ENCODE measurements at regions not wholly inside any gene's neighbourhood (a gene's known extent, or its start where the extent isn't known, plus 50 kb on each side); places are given as distances from the start of the nearest gene placed in this dataset.
"Not testable (repeated sequence)": the region's sequence is repeated elsewhere in the genome, so short reads cannot be mapped to it uniquely, and the experiment has no call there.

DNA sequence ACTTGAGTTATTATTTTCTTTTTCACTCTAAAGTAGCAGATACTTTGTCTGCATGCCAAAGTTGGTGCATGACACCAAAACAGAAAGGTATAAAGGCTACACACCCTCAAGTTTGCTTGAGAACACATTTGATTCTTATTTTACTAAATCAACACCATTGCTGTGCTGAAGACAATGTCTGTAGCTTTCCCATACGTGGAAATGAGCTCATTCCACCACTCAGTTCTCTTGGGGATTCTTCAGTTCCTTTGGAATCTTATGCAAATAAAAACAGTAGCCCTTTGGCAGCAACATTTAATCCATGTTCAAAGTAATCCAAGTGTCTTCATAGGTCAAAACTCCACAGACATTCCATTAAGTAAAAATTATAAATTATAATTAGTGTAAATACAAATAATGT, 264.9 kb downstream of the TLE1 start:
- no peak for DNase-seq

DNA sequence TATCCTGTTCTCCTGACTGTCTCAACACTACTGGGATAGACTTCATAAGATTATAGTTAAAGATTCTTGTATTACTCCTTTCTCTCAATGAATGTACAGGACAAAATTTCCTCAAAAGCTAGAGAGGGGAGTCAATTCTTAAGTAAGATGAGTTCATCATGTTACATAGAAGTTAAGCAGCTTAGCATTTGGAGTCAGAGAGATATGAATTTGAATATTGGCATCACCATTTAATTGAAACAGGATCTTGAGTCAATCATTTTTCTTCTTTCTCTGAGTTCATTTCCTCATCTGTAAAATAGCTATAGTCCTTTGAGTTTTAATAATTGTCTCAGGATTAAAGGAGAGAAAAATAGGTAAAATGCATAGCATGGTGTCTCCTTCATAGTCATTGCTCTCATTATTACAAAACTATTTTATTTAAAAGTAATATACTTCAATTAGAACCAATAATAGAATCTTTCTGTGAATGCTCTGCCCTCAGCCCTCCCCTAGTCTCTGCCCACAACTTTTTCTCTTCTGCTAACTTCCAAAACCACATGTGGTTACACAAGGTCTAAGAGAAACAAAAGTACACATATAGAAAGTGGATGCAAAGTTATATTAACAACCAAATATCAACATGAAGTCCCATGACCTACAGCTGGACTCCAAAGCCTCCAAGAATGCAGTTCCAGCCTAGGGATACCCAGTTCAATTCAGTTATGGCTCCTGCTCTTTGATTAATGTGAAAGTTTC, 265.6 kb downstream of the TLE1 start:
- no peak for DNase-seq

DNA sequence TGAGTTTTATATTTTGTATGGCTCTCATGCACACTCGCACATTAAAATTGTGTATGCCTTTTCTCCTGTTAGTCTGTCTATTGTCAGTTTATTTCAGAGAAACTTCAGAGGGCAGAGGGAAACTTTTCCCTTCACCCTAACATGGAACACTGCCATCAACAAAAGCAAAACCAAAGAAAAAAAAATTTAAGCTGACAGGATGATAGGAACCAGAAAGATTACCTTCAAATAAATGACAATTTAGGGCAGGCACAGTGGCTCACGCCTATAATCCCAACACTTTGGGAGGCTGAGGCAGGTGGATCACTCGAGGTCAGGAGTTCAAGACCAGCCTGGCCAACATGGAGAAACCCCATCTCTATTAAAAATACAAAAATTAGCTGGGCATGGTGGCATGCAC, 268.3 kb downstream of the TLE1 start:
- not testable (repeated sequence) for DNase-seq

DNA sequence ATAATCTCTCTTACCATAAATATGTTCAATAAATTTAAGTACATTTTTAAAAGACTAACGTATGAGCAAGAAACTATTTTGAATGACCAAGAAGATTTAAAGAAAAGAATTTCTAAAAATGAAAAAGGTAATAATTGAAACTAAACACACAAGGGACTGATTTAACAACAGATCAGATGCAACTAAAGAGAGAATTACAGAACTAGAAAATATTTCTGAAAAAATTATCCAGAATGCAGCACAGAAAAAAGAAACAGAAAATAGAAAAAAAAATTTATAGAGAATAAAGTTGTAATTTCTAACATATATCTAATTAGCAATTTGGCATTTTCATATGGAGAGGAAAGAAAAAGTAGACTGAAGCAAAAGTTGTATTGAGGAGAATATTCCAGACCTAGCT, 269.3 kb downstream of the TLE1 start:
- DNase-seq = no peak

DNA sequence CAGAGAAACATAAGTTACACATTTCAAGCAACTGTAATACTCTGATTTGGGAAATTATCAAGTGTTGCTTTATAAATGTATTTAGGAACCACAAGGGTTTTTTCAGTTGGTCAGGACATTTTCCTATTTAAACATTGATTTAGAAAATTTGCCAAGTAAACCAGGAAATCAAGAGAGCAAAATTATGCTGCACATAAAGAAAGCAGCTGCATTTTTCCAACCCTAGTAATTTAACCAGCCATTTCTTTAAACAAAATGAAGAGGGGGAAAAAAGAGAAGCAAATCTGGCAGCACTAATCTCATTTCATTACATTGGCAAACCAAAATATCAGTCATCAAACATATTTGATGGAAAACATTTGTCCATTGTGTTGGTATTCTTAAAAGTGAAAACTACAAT, 271.4 kb downstream of the TLE1 start:
- no peak for DNase-seq

DNA sequence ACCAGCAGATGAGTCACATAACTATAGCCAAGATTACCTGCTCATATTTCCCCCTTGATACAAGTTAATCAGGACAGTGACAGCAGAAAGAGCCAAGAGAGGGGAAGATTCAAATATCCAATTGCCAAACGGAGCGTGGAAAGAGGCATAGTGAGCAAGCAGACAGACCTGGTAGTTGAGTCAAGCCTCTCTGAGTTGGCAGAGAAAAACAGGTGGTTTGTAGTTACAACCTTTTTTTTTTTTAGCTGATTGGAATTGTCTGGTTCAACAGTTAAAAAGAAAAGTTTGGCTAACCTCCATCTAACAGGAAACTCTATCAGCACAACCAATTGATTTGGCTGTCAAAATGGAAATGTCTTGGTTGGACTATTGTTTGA, 272.1 kb downstream of the TLE1 start:
- DNase-seq = no peak

DNA sequence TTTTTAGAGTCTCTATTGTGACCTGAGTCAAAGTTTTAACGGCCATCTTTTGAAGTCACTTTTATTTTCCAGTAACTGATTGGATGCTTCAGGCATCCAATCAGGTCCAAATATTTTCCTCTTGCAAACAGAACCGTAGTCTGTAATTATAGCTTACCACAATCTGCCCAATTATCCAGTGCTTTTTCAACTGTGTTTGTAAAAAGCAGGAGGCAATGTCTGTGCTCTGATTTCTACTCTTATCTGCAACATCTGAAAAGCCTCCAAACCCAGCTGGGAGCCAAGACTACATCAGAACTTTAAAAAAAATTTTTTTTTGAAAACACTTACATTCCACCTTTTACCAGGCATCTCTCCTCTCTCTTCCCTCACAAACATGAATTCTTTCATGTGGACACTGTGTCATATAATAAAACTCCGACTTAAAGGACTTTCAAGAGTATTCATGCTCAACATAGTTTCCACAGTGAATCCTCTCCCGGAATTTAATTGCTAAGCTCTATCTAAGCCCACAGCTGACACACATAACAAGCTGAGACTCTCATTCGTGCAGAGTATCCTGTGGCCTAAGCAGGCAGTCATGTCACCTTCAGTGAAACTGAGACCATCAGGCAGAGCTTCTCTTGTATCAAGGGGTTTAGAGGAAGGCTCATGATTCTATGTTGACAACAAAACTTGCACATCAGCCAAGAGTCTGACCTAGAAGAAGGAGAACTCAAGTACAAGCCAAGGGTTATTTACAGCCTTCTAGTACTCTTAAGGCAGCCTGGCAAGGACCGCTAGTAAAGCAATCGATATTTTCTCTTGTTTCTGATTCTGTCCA, 272.7 kb downstream of the TLE1 start:
- DNase-seq = no peak

DNA sequence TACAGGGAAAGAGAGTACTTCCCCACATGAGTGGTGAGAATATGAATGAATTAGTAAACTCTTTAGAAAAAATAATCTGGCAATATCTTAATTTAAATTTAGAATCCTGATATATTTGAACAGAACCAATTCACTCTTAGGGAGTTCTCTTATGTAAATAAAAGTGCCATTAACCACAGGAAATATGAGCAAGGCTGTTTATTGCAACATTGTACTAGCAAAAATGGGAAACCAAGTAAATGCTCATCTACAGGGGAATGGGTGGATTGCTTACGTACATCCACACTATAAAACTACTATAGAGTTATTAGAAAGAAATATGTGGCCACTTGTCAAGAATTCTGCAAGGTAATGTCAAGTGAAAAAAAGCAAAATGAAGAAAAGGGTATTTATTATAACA, 274.5 kb downstream of the TLE1 start:
- no peak for DNase-seq

DNA sequence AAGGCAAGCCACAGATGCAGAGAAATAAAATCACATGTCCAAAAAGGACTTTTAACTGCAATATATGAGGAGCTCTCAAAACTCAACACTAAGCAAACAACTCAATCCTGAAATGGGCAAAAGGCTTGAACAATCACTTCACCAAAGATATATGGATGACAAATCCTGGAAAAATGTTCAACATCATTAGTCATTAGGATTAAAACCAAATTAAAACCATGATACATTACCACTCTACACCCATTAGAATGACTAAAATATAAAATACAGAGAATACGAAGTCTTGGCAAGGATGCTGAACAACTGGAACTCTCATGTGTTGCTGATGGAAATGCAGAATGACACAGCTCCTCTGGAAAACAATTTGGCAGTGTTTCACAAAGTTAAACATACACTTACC, 277.4 kb downstream of the TLE1 start:
- no peak for DNase-seq

DNA sequence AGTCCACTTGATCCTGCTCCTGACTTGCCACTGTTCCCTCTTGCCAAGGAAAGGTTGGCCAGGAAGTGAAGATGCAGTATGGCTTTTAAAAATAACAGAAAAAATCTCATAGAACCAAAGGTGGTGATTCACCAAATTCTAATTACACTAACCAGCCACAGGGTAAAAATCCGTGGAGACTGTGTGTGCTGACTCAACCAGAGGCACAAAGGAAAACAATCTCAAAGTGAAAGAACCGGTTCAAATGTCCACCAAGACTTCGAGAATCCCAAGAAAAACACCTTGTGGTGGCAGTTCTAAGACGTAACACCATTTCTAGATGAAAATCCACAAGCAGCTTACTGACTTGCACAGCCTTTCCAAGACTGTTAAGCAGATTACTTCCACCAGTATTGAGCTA, 279.1 kb downstream of the TLE1 start:
- no peak for DNase-seq

DNA sequence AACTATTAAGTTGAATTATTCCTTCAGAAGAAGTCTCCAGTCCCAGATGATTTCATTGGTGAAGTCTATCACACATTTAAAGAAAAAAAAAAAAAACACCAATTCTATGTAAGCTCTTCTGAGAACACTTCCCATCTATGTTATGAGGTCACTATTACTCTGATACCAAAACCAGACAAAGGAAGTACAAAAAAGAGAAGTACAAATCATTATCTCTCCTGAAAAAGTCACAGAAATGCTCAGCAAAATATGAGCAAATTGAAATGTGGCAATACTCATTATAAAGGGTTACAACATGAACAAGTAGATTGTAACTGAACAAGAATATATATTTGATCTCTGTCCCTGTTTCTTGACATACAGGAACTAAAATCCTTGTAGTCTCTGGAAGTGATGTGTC, 280.4 kb downstream of the TLE1 start:
- DNase-seq = no peak

DNA sequence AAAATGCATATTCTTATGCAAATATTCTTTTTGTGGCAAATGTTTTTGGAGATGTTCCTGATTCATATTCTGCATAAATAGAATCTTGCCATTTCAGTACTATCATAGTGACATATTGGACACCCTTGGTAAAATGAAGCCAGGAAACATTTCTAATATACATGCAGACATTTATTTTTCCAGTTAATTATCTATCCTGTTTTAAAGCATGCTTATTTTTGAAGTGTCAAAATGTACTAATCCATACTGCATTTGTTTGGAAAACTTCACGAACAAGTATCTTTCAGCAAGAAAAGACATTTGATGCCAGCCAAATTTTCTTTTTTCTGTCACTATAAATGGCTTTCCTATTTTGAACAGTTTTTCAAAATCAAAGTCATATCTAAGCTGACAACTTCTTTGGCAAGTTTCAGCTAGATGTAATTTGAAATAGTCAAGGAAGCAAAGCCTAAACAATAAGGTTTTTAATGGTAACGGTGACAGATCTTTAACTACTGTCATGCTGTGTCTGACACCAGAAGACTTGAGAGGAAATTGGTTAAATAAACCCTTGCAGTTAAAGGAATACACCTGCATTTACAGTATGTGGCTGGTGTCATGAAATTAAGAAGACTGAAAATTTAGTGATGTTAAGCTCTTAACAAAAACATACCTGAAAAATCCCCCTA, 284.3 kb downstream of the TLE1 start:
- DNase-seq = no peak

DNA sequence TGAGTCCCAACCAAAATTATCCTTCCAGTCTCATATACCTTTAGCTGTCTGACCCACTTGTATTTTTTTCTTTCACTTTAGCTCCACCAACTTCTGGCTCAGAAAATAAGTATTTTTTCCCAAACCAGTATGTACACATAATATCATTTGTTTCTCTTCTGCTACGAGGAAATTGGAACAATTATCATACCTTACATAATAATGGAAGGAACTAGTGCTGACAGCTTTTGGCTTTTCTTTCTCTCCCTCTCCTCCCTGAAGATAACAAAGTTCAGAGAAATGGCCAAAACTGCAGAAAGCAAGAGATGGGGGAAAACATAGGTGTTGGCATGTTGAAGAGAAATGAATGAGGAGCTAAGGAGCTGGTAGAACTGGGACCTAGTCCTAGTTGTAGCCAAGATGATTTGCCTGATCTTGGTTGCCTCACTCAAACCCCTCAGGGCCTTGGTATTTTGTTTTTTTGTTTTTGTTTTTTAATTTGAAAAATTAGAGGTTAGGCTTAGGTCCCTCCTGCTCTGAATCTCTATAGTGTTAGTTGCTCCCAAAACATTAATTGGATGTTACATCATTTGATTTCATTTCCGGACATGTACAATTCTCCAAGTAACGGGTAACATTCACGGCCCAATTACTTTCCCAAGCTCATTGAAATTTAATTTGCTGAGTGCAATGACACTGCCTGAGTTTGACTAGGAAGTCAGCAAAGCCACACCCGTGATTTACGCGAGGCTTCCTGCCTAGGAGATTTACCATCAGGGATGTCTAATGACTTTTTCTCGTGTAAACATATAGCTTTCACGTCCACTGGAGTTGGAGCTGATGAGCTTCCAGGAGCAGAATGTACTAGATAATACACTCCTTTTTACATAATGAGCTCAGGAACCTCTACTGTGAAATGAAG, 291.6 kb downstream of the TLE1 start:
- DNase-seq = no peak

DNA sequence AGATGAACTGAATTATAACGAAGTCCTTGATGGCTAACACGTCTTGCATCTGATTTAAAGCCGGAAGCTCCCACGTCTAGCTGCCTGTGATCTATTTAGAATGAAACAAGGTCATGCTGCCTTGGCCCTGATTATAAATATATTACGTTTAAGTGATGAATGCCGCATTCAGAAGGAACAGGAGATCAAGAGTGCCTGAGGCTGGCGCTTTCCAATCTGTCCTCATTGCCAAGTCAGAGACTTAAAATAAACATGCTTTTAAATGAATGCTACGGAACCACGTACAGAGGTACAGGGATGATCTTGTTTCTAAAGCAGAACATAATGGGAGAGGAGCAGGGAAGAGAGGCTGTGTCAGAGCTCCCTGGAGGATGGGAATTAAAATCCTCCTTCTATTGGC, 292.8 kb downstream of the TLE1 start:
- no peak for DNase-seq

DNA sequence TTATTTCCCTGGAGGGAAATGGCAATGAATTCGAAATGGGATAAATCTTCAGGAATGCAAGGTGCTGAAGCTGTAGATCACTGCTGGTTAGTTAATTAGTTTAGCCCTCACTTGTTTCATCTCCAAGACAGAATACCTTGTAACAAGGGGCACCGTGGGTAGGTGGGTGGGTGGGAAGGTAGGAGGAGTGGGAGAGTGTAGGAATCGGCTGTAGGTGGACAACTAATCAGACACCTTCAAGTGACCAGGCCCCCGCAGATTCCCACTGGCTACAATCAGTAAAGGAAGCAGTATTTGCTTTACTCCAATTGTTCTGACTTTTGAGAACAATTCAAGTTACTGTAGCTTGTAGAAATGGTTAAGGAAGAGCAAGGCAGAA, 293.7 kb downstream of the TLE1 start:
- no peak for DNase-seq

DNA sequence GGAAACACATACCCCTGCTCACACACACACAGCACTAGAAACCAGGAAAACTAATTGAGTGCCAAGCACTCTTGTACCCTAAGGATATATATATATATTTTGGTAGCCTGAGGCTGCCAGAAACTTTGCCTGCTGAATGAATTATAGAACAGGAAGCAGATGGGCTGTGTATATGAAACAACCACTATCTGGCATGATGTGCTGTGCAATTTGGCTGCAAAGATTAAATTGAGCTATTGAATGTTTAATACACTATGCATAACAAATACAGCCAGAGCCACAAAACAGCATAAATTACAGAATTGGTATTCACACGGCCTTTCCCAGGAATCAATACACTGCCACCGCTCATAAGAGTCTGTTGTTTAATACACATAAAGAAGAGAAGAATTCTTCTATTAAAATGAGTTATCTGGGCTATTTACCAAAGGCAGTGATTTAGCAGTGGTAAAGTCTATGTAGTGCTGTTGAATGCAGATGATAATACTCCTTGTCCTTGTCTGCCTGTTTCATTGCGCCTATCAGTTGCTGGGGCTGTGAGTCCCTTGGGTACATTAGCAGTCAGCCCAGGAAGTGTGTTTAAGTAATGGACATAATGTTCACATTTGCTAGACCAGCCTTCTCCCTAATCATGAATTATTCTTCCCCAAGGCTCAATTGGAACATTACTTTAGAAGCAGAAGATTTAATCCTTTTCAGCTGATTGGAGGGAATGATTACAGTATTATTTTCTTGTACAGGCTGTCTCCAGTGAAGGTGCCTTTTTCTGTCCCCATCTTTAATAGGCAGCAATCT, 294.3 kb downstream of the TLE1 start:
- no peak for DNase-seq

DNA sequence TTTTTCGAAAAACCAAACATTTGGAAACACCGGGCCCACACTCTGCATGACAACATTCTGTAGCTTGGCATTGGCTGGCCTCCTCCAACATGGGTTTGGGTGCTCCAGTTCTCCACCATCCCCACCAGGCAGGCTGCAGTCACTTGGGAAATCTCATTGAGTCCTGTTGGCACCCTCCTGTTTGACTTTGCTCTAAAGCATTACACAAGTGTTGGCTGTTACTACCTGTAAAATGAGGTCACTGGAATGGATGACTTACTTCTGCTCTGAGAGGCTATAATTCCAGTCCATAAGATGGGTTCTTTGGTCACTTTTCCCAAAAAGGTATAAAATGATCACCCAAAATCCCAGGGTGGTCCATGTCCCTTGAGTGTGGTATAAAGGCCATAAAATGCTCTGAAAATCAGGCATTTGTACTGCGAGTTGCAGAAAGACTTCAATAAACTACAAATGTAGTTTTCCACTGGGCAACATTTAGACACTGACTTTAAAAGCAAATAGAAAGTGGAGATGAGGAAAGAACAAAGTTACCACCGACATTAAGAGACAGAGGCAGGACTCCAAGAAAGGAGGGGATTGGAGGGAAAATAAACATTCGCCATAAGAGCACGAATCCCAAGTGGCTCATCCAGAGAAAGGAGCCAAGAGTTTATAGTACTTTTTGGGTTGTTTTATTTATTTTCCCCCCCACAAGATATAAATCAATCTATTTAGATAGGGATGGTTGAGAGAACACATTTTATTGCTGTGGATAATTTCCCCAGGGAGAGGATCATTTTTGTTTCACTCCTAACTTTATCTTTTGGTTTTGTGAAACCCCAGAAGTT, 295.1 kb downstream of the TLE1 start:
- no peak for DNase-seq

DNA sequence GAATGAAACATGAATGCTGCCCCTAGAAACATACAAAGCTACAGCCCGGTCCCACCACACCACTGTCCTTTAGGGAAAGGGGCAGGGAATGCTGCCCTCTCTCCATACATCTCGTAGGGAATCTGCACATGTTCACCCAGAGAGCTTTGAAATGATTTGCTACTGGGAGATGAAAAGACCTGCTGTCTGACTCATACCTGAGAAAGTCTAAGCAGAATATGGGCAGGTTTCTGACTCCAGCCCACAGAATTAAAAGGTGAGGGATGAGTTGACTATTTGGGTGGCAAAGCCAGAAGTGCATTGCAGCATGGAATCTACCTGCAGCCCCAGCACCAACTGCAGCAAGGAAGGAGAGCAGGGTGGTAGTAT, 297.9 kb downstream of the TLE1 start:
- no peak for DNase-seq

DNA sequence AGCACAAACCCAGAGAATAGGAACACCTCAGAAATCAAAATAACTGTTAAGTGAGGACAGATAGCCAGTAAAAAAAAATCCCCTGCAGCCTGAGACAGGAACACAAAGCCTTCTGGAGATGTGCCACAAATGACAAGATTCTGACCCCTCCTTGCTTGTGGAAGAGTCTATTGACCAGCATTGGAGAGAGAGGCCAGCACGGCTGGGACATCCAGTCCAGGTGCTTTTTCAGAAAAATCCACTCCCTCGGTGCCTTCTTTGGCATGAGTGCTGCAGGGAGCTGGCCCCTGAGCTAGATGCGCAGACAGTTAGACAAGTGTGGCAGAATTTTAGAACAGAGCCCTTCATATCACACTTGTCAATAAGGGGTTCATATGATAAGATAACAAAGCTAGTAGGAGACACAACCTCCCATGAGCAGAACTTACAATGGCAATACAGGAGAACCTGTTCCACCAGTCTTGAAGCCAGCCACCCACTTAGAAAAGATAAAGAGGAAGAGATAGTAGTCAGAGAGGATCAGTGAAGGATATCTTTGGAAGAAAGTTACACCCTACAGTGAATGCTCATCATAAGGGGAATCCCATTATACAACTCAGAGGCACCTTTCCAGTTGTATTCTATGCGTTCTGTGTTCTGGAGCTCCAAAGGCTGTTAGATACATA, 298.4 kb downstream of the TLE1 start:
- DNase-seq = no peak

DNA sequence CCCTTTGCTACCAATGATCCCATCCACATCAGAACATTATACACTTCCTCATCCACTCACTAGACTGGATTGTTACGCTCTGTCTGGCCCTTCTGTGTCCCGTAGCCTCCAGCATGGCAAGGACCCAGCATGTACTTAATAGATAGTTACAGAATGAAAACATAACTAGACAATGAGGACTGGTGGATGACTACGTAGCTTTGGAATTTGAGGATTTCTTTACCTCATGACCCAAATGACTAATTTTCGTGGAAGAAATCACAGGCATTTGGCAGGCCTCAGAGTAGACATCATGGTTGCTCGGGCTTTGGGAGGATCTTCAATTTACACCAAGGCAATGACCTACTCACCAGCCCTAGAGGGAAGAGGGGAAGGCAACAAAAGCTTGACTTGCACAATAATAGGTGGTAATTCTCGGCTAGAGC, 299.8 kb downstream of the TLE1 start:
- DNase-seq = no peak

DNA sequence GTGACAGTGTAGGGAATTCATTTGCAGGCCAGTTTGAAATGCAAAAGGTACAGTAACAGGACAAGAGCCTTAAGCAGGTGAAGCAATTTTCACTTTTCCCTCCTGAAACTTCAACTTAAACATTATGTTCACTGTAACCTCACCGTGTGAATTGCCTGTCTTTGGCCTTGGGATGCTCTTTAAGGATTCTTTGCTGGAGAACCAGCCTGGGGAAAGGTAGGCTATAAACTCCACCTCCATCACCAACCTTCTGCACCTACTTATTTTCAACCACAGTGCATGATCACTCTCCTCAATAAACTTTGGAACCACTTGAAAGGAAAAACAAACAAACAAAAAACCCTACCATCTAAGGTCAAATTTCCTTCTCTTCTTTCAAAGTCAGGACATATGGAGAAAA, 300.5 kb downstream of the TLE1 start:
- no peak for DNase-seq

All from activated CD8-positive, alpha-beta memory T cell treated with anti-CD3 and anti-CD28 coated beads, Interleukin-2, amount 50 U/mL, for 48 hours (primary cell).